Retinal pigment epithelial cell (primary cell): ENCODE measurements at regions not wholly inside any gene's neighbourhood (a gene's known extent, or its start where the extent isn't known, plus 50 kb on each side); places are given as distances from the start of the nearest gene placed in this dataset.

ENCODE experiments used
- DNase-seq: peaks from one replicate; pipeline ENCODE4 v3.0.0-alpha.2; 2010; ENCODE audit warnings: low read depth
- H3K4me3 ChIP-seq: 2 replicates; pipeline ENCODE4 v1.5.1; 2011; ENCODE audit warnings: mild to moderate bottlenecking, low read length, control low read depth, moderate library complexity
- TF ChIP-seq, protein P1 (sequence below): conservative IDR thresholded peaks from 2 replicates; pipeline ENCODE4 v1.5.1; 2011; ENCODE audit warnings: low read depth, low read length, control low read depth, inconsistent platforms

DNA sequence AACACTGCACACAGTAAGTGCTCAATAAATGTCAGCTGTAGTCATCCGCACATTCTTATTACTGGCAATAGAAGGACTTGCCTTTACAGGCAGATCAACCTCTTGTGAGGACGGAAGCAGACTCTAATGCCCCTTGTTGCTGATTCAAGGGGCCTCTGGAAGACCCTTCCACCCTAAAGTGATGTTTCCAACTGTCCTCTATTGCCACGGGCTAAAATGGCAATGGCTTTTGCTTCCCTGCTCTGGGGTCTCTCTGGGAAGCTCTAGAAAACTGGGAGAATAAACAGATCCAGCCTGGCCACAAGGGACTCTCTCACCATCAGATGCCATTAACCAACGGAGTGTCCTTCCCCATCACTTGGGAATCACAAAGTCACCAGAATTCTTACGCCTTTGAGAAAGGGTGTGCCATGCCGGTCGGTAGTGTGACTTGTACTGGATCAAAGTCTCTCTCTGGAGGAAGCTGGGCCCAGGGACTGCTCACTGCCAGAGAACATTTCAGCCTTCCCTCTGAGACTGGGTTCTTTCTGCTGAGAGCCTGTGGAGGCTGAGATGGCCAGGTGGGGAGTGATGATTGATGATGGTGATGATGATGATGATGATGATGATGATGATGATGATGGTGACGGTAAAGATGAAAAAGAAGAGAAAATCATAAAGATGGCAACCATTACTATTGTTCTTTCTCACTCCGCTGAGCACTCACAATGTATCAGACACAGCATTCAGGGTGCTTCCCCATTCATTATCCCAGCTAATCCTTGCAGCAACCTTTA lies 146.8 kb downstream of the CYLD start:
- H3K4me3 ChIP-seq = no peak overlapping the region
- TF ChIP-seq, protein P1, sequence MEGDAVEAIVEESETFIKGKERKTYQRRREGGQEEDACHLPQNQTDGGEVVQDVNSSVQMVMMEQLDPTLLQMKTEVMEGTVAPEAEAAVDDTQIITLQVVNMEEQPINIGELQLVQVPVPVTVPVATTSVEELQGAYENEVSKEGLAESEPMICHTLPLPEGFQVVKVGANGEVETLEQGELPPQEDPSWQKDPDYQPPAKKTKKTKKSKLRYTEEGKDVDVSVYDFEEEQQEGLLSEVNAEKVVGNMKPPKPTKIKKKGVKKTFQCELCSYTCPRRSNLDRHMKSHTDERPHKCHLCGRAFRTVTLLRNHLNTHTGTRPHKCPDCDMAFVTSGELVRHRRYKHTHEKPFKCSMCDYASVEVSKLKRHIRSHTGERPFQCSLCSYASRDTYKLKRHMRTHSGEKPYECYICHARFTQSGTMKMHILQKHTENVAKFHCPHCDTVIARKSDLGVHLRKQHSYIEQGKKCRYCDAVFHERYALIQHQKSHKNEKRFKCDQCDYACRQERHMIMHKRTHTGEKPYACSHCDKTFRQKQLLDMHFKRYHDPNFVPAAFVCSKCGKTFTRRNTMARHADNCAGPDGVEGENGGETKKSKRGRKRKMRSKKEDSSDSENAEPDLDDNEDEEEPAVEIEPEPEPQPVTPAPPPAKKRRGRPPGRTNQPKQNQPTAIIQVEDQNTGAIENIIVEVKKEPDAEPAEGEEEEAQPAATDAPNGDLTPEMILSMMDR = no peak
- no peak for DNase-seq

DNA sequence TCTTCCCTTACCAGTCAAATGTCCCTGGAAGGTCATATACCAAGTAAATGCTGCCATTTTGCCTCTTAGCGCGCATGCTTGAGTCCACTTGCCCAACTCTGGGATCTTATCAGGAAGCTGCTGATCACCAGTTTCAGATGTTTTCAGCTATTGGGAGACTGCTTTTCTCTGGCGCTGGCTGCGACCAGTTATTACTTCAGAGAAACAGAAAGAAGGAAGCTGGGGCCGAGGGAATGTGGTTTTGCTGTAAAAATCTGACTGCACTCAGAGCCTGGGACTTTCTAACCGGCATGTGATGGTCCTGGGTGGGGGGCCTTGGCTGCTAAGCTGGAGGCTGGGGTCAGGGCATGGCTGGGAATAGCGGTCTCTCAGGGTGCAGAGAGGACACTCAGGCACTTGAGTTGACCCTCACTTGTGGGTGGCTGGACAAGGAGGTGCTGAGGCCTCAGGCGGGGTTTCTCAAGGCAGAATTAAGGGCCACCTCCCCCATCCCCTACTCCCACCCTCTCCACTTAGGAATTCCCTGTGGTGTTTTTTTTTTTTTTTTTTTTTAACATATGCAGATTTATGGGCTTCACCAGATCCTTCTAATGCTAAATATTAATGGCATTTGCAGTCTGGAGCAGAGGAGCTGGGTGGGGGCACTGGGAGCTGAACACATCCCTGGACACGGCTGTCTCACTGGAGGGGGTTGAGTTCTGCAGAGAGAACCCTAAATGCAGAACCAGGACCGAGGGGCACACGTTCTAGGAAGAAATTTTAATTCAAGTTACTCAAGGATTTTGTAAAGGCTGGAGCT lies 145.8 kb downstream of the CYLD start:
- no peak overlapping the region for H3K4me3 ChIP-seq
- no peak for DNase-seq
- TF ChIP-seq, protein P1 = no peak

- TF ChIP-seq, protein P1 = peak; percentile 24
- no peak for DNase-seq
- H3K4me3 ChIP-seq = no peak overlapping the region
These were observed 142.4 kb downstream of the CYLD start for GRCh38 chr16:50884066-50884860.

DNA sequence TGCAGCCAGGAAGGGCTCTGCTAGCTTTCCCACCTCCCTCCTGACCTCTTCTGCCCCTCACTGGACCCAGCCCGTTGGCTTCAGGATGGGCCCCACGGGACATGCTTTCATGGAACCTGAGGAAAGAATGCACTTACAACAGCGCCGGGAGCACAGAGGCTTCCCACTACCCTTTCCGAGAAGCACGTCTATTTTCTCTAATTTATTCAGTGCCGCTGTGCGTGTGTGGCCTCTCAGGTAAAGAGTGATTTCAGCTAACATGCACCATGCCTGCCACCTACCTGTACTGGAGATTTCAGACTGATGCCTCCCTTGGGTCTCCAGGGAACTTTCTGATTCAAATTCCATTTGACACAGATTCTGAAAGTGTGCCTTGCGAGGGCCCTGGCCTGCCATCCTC lies 140.1 kb downstream of the CYLD start:
- DNase-seq = no peak
- TF ChIP-seq, protein P1 = no peak
- H3K4me3 ChIP-seq = no peak overlapping the region

- TF ChIP-seq, protein P1 = no peak
- no peak for DNase-seq
- no peak overlapping the region for H3K4me3 ChIP-seq
These were observed 139.5 kb downstream of the CYLD start for GRCh38 chr16:50881331-50881830.

DNA sequence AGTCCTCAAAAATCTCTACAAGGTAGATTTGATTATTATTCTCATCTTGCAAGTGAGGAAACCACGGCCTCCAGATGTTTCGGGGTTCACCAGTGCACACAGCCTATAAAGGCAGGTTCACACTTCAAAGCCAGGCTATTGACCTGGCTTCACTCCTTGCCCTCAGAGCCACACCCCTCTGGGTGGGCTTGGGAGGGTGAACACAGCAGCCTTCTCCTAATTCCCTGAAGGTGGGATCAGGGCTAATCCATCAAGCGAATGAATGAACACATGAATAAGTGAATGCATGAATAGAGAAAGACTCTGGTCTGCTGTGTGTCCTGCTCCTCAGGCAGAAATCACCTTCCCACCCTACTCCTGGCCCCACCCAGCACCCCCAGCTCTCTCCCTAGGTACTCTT lies 139.0 kb downstream of the CYLD start:
- no peak for DNase-seq
- TF ChIP-seq, protein P1 = no peak
- no peak overlapping the region for H3K4me3 ChIP-seq
